ENCODE measurements at regions not wholly inside any gene's neighbourhood (a gene's known extent, or its start where the extent isn't known, plus 50 kb on each side); places are given as distances from the start of the nearest gene placed in this dataset.

GRCh38 chr10:50936335-50936734, 50.9 kb upstream of the A1CF start:
- no peak for TF ChIP-seq CTCF (IDR thresholded peaks at IDR 0.05; ENCODE audit: borderline replicate concordance, insufficient read depth, low read depth, low read length)

GRCh38 chr10:50937230-50937907, 51.9 kb upstream of the A1CF start:
- TF ChIP-seq CTCF (IDR thresholded peaks at IDR 0.05; ENCODE audit: borderline replicate concordance, insufficient read depth, low read depth, low read length), result peak; percentile 20; the same call in 1 of the 2 replicates

More at GRCh38 chr10:50936335-50936734, 50.9 kb upstream of the A1CF start:
- no peak overlapping the region for H3K4me3 ChIP-seq (ENCODE audit: low read depth, low read length)

GRCh38 chr10:50941629-50942028, 56.2 kb upstream of the A1CF start:
- H3K4me3 ChIP-seq (ENCODE audit: low read depth, low read length), result no peak overlapping the region
- no peak for TF ChIP-seq CTCF (IDR thresholded peaks at IDR 0.05; ENCODE audit: borderline replicate concordance, insufficient read depth, low read depth, low read length)

More at GRCh38 chr10:50937230-50937907, 51.9 kb upstream of the A1CF start:
- H3K4me3 ChIP-seq (ENCODE audit: low read depth, low read length), result no peak overlapping the region

GRCh38 chr10:50946991-50947781, 61.8 kb upstream of the A1CF start:
- H3K4me3 ChIP-seq (ENCODE audit: low read depth, low read length), result no peak overlapping the region
- no peak for TF ChIP-seq CTCF (IDR thresholded peaks at IDR 0.05; ENCODE audit: borderline replicate concordance, insufficient read depth, low read depth, low read length)

- no peak overlapping the region for H3K4me3 ChIP-seq (ENCODE audit: low read depth, low read length)
- TF ChIP-seq CTCF (IDR thresholded peaks at IDR 0.05; ENCODE audit: borderline replicate concordance, insufficient read depth, low read depth, low read length), result no peak
These were observed 65.9 kb upstream of the A1CF start for GRCh38 chr10:50951365-50951764.

GRCh38 chr10:50961297-50961696, 75.9 kb upstream of the A1CF start:
- H3K4me3 ChIP-seq (ENCODE audit: low read depth, low read length), result no peak overlapping the region
- TF ChIP-seq CTCF (IDR thresholded peaks at IDR 0.05; ENCODE audit: borderline replicate concordance, insufficient read depth, low read depth, low read length), result no peak

GRCh38 chr10:50963063-50963462, 77.6 kb upstream of the A1CF start:
- TF ChIP-seq CTCF (IDR thresholded peaks at IDR 0.05; ENCODE audit: borderline replicate concordance, insufficient read depth, low read depth, low read length), result no peak
- no peak overlapping the region for H3K4me3 ChIP-seq (ENCODE audit: low read depth, low read length)

Measured in GM12875 (cell line).